ENCODE measurements at regions not wholly inside any gene's neighbourhood (a gene's known extent, or its start where the extent isn't known, plus 50 kb on each side); places are given as distances from the start of the nearest gene placed in this dataset.

DNA sequence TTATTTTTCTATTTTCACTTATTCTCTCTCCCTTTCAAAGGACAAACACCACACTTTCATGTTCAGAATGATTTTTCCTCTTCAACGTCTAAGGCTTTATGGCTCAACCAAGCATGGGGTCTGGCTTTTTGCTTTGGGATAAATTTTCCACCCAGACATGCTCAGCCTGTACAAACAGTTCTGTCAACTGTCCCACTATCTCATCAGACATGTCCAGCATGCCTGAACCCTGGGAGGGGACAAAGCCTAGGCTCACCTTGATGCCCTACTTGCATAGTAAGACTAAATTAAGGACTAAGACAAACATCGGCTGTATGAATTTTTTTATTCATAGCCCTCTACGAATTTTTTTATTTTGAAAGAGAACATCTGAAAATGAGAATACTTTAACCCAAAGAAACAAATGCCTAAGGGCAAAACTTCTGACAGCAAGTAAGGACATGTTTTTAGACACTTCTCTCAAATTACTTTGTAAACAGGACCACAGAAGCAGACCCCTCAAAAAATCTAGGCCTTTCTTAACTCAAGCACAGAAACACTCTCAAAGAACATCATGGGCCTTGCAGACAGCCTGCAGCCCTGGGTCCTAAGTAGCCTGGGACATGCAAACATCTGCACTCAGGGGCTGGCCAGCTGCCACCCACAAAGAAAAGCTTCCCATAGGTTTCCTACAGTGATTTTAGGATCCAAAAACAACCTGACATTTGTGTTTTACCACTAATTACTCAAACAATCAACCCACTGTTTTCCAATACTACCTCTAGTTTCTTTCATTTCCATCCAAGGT is 72.3 kb upstream of the PALMD start:
- H2AK5ac ChIP-seq (ENCODE audit: low read length): no peak overlapping the region
- H3K4me1 ChIP-seq (ENCODE audit: control insufficient read depth in 1 of 2, insufficient read depth in 2 of 2, low read length in 2 of 2): peaks cover 4 to 5% of the 10 kb centered on the region in 2 experiments
- H3K79me2 ChIP-seq (ENCODE audit: control insufficient read depth, insufficient read depth, low read length, poor library complexity): no peaks in the 10 kb centered on the region
- peak overlapping the region; percentile 11 for H3K27ac ChIP-seq (ENCODE audit: low read depth, low read length)
- H2BK12ac ChIP-seq (ENCODE audit: low read length): peak overlapping the region; percentile 31
- H2BK5ac ChIP-seq (ENCODE audit: low read depth, low read length, poor library complexity): peak overlapping the region; percentile 49
- H2BK120ac ChIP-seq (ENCODE audit: insufficient read depth, low read length, poor library complexity): peak overlapping the region; percentile 60
- H4K12ac ChIP-seq (ENCODE audit: low read depth, low read length): no peak overlapping the region
- no peak overlapping the region for H3K9ac ChIP-seq (ENCODE audit: low read length)
- no peaks in the 10 kb centered on the region for H3K36me3 ChIP-seq (ENCODE audit: control insufficient read depth in 1 of 2, insufficient read depth in 2 of 2, low read length in 2 of 2)
- no peak overlapping the region for H4K91ac ChIP-seq (ENCODE audit: low read depth, low read length)
- no peak overlapping the region for H3K4me3 ChIP-seq (ENCODE audit: low read depth, low read length)
- H4K8ac ChIP-seq (ENCODE audit: low read depth, low read length): peak overlapping the region; percentile 54
- no peaks in the 10 kb centered on the region for H3K27me3 ChIP-seq (ENCODE audit: insufficient read depth, low read length)
- WGBS (ENCODE audit: extremely low coverage, insufficient coverage, insufficient read length): no CpG with 5 or more reads among the region's 3 CpGs
- H3K18ac ChIP-seq (ENCODE audit: low read length): peak overlapping the region; percentile 45
- DNase-seq: peak in 1 of 2 donors; percentile 11
- no peak overlapping the region for H3K23ac ChIP-seq (ENCODE audit: low read length)
- no peak overlapping the region for H3K14ac ChIP-seq (ENCODE audit: low read length)
- peaks cover 2% of the 10 kb centered on the region for H3K79me1 ChIP-seq (ENCODE audit: low read length)
- H2AFZ ChIP-seq (ENCODE audit: insufficient read depth, low read length, poor library complexity): no peak overlapping the region
- no peaks in the 10 kb centered on the region for H3K9me3 ChIP-seq (ENCODE audit: insufficient read depth, low read depth, low read length)
- no peak overlapping the region for H3K4me2 ChIP-seq (ENCODE audit: low read length)
- H3K4ac ChIP-seq (ENCODE audit: low read depth, low read length): no peak overlapping the region

DNA sequence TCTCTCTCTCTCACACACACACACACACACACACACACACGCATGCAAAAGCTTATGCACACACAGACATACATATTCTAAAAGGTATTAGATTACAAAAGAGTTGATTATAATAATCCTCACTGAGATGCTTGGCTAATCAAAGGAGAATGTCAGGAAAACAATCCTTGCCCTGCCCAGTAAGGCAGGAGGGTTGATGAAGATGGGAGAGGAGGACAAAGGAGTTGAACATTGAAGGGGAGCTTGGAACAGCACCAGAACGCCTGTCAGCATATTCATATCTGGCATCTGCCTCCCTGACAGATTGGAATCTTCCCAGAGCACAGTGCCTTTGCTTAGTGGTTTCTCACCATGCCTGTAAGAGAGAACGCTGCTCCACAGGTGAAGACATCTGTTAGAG is 68.6 kb upstream of the PALMD start:
- H3K4ac ChIP-seq (ENCODE audit: low read depth, low read length): no peak overlapping the region
- H4K8ac ChIP-seq (ENCODE audit: low read depth, low read length): no peak overlapping the region
- H3K4me2 ChIP-seq (ENCODE audit: low read length): no peak overlapping the region
- peaks cover 4 to 5% of the 10 kb centered on the region in 2 experiments for H3K4me1 ChIP-seq (ENCODE audit: control insufficient read depth in 1 of 2, insufficient read depth in 2 of 2, low read length in 2 of 2)
- H3K27me3 ChIP-seq (ENCODE audit: insufficient read depth, low read length): no peaks in the 10 kb centered on the region
- no peaks in the 10 kb centered on the region for H3K9me3 ChIP-seq (ENCODE audit: insufficient read depth, low read depth, low read length)
- H2BK5ac ChIP-seq (ENCODE audit: low read depth, low read length, poor library complexity): no peak overlapping the region
- no peak overlapping the region for H4K12ac ChIP-seq (ENCODE audit: low read depth, low read length)
- no peak overlapping the region for H3K14ac ChIP-seq (ENCODE audit: low read length)
- peaks cover 2% of the 10 kb centered on the region for H3K79me1 ChIP-seq (ENCODE audit: low read length)
- no peaks in the 10 kb centered on the region for H3K36me3 ChIP-seq (ENCODE audit: control insufficient read depth in 1 of 2, insufficient read depth in 2 of 2, low read length in 2 of 2)
- H4K91ac ChIP-seq (ENCODE audit: low read depth, low read length): no peak overlapping the region
- H3K9ac ChIP-seq (ENCODE audit: low read length): no peak overlapping the region
- no peak for DNase-seq
- H2AK5ac ChIP-seq (ENCODE audit: low read length): no peak overlapping the region
- H3K18ac ChIP-seq (ENCODE audit: low read length): no peak overlapping the region
- WGBS (ENCODE audit: extremely low coverage, insufficient coverage, insufficient read length): no CpG with 5 or more reads among the region's 3 CpGs
- no peak overlapping the region for H3K4me3 ChIP-seq (ENCODE audit: low read depth, low read length)
- H2BK120ac ChIP-seq (ENCODE audit: insufficient read depth, low read length, poor library complexity): no peak overlapping the region
- H3K79me2 ChIP-seq (ENCODE audit: control insufficient read depth, insufficient read depth, low read length, poor library complexity): no peaks in the 10 kb centered on the region
- no peak overlapping the region for H3K23ac ChIP-seq (ENCODE audit: low read length)
- no peak overlapping the region for H3K27ac ChIP-seq (ENCODE audit: low read depth, low read length)
- H2BK12ac ChIP-seq (ENCODE audit: low read length): no peak overlapping the region
- H2AFZ ChIP-seq (ENCODE audit: insufficient read depth, low read length, poor library complexity): no peak overlapping the region

DNA sequence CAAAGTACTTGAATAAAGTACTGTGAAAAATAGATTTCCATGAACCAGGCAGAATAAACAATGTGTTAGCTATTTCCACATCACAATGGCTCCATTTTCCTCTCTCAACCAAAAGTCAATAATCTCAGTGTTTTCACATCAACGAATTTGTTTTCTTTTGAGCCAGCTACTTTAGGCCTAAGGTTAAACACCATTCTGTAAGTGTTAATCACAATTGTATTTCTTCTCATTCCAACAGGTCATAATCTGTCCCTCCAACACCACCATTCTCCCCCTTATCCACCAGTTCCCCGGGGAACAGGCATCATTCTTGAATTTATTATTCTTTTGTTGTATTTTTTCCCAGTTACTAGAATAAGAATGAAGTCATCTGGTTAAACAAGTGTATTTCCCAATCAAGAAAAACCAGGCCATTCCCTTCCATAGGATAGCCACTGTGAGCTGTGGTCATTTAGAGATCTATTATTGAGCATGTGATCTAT is 66.2 kb upstream of the PALMD start:
- Histone ChIP-seq H3K4me1 (ENCODE audit: control insufficient read depth in 1 of 2, insufficient read depth in 2 of 2, low read length in 2 of 2) (no peaks in the 10 kb centered on the region), H2BK12ac (ENCODE audit: low read length) (no peak overlapping the region), H3K18ac (ENCODE audit: low read length) (no peak overlapping the region), H2AK5ac (ENCODE audit: low read length) (no peak overlapping the region), H2AFZ (ENCODE audit: insufficient read depth, low read length, poor library complexity) (no peak overlapping the region), H2BK5ac (ENCODE audit: low read depth, low read length, poor library complexity) (no peak overlapping the region), H2BK120ac (ENCODE audit: insufficient read depth, low read length, poor library complexity) (no peak overlapping the region), H3K27me3 (ENCODE audit: insufficient read depth, low read length) (no peaks in the 10 kb centered on the region), H3K79me2 (ENCODE audit: control insufficient read depth, insufficient read depth, low read length, poor library complexity) (no peaks in the 10 kb centered on the region), H3K4me2 (ENCODE audit: low read length) (no peak overlapping the region), H3K4me3 (ENCODE audit: low read depth, low read length) (no peak overlapping the region), H3K9me3 (ENCODE audit: insufficient read depth, low read depth, low read length) (no peaks in the 10 kb centered on the region), H3K9ac (ENCODE audit: low read length) (no peak overlapping the region), H3K14ac (ENCODE audit: low read length) (no peak overlapping the region), H3K79me1 (ENCODE audit: low read length) (no peaks in the 10 kb centered on the region), H4K12ac (ENCODE audit: low read depth, low read length) (no peak overlapping the region), H3K4ac (ENCODE audit: low read depth, low read length) (no peak overlapping the region), H3K36me3 (ENCODE audit: control insufficient read depth in 1 of 2, insufficient read depth in 2 of 2, low read length in 2 of 2) (no peaks in the 10 kb centered on the region), H4K91ac (ENCODE audit: low read depth, low read length) (no peak overlapping the region), H4K8ac (ENCODE audit: low read depth, low read length) (no peak overlapping the region), H3K23ac (ENCODE audit: low read length) (no peak overlapping the region), H3K27ac (ENCODE audit: low read depth, low read length) (no peak overlapping the region)
- no peak for DNase-seq
- WGBS (ENCODE audit: extremely low coverage, insufficient coverage, insufficient read length): no CpG with 5 or more reads among the region's 2 CpGs

DNA sequence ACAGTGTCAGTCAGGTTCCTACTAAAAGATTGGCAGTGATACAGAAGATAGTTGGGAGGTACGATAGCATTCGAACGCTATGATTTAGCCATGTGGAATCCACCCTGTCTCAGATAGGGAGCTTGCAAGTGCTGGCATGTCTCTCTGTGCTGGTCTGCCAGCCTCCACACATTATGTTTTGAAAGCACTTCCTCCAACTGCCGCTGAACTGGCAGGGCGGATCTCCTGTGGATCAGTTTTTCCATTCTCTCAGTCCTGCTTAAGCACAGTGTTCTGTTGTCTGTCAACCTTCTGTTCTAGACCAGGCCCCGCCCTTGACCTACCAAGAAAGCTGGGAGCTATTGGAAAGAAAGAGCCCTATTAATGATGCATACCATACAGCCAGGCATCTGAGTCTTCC is 65.5 kb upstream of the PALMD start:
- H3K27ac ChIP-seq (ENCODE audit: low read depth, low read length): no peak overlapping the region
- H3K23ac ChIP-seq (ENCODE audit: low read length): no peak overlapping the region
- no peak overlapping the region for H3K4ac ChIP-seq (ENCODE audit: low read depth, low read length)
- no peak overlapping the region for H2AFZ ChIP-seq (ENCODE audit: insufficient read depth, low read length, poor library complexity)
- no CpG with 5 or more reads among the region's 6 CpGs for WGBS (ENCODE audit: extremely low coverage, insufficient coverage, insufficient read length)
- H3K4me2 ChIP-seq (ENCODE audit: low read length): no peak overlapping the region
- no peaks in the 10 kb centered on the region for H3K9me3 ChIP-seq (ENCODE audit: insufficient read depth, low read depth, low read length)
- DNase-seq: peak; percentile 70 to 86
- H3K18ac ChIP-seq (ENCODE audit: low read length): no peak overlapping the region
- H3K9ac ChIP-seq (ENCODE audit: low read length): no peak overlapping the region
- no peak overlapping the region for H2AK5ac ChIP-seq (ENCODE audit: low read length)
- H2BK12ac ChIP-seq (ENCODE audit: low read length): no peak overlapping the region
- H3K79me2 ChIP-seq (ENCODE audit: control insufficient read depth, insufficient read depth, low read length, poor library complexity): no peaks in the 10 kb centered on the region
- no peak overlapping the region for H2BK5ac ChIP-seq (ENCODE audit: low read depth, low read length, poor library complexity)
- H3K14ac ChIP-seq (ENCODE audit: low read length): no peak overlapping the region
- H4K8ac ChIP-seq (ENCODE audit: low read depth, low read length): no peak overlapping the region
- H2BK120ac ChIP-seq (ENCODE audit: insufficient read depth, low read length, poor library complexity): no peak overlapping the region
- H3K79me1 ChIP-seq (ENCODE audit: low read length): no peaks in the 10 kb centered on the region
- no peak overlapping the region for H3K4me3 ChIP-seq (ENCODE audit: low read depth, low read length)
- no peaks in the 10 kb centered on the region for H3K27me3 ChIP-seq (ENCODE audit: insufficient read depth, low read length)
- no peak overlapping the region for H4K12ac ChIP-seq (ENCODE audit: low read depth, low read length)
- no peak overlapping the region for H4K91ac ChIP-seq (ENCODE audit: low read depth, low read length)
- H3K36me3 ChIP-seq (ENCODE audit: control insufficient read depth in 1 of 2, insufficient read depth in 2 of 2, low read length in 2 of 2): no peaks in the 10 kb centered on the region
- no peaks in the 10 kb centered on the region for H3K4me1 ChIP-seq (ENCODE audit: control insufficient read depth in 1 of 2, insufficient read depth in 2 of 2, low read length in 2 of 2)
